ENCODE measurements at regions not wholly inside any gene's neighbourhood (a gene's known extent, or its start where the extent isn't known, plus 50 kb on each side); places are given as distances from the start of the nearest gene placed in this dataset.

DNA sequence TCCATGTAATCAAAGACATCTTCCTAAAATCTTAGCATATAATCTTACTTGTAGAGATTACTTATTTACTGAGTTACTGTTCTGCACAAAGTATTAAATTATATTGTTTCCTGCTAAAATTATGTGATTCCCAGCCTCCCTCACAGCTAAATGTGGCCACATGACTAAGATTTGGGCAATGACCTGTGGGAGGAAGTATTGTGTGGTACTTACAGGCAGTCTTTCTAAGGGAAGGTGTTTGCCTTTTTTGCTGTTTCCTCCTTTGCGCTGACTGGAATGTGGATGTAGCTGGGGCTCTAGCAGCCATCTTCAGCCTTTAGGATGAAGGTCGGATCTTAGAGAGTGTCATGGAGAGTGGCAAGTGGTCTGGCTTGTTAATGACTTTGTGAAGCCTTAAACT lies 146.3 kb upstream of the APCDD1 start:
- no peak for TF ChIP-seq EZH2 (IDR thresholded peaks at IDR 0.05)
- TF ChIP-seq POLR2AphosphoS5 (IDR thresholded peaks at IDR 0.05; ENCODE audit: borderline replicate concordance, low read depth, low read length) = no peak
